ENCODE measurements at regions not wholly inside any gene's neighbourhood (a gene's known extent, or its start where the extent isn't known, plus 50 kb on each side); places are given as distances from the start of the nearest gene placed in this dataset.

GRCh38 chr6:27631609-27631916, 158.7 kb upstream of the ZNF184 start:
- Histone ChIP-seq H2BK15ac (ENCODE audit: low read depth, low read length) (no peak overlapping the region), H2AFZ (replicated peaks; ENCODE audit: low read length, poor library complexity) (no peak overlapping the region), H2BK5ac (ENCODE audit: low read depth, low read length, poor library complexity, severe bottlenecking) (no peak overlapping the region), H4K20me1 (ENCODE audit: insufficient read depth, low read length) (no peaks in the 10 kb centered on the region), H3K4me1 (ENCODE audit: control insufficient read depth, insufficient read depth, low read length) (no peaks in the 10 kb centered on the region), H3K14ac (replicated peaks; ENCODE audit: low read depth, low read length) (no peak overlapping the region), H4K8ac (ENCODE audit: low read depth in 2 of 2, low read length in 2 of 2) (no peak overlapping the region), H2BK20ac (ENCODE audit: low read depth, low read length) (no peak overlapping the region), H3K36me3 (ENCODE audit: control insufficient read depth, insufficient read depth, low read length) (no peaks in the 10 kb centered on the region), H3K4ac (ENCODE audit: low read depth, low read length) (no peak overlapping the region), H3K9me3 (ENCODE audit: control insufficient read depth, insufficient read depth, low read length) (0 out of 2 replicates have a peak, but pooled peaks cover 3% of the 10 kb centered on the region), H3K27me3 (ENCODE audit: control insufficient read depth, insufficient read depth, low read length) (no peaks in the 10 kb centered on the region), H3K4me3 (ENCODE audit: insufficient read depth, low read depth, low read length) (no peak overlapping the region), H3K27ac (ENCODE audit: insufficient read depth, low read length) (no peak overlapping the region), H3K79me1 (ENCODE audit: low read depth in 1 of 2, low read length in 2 of 2) (no peaks in the 10 kb centered on the region), H2AK9ac (replicated peaks; ENCODE audit: low read depth, low read length, poor library complexity) (no peak overlapping the region), H3K18ac (ENCODE audit: low read depth, low read length) (no peak overlapping the region), H4K5ac (ENCODE audit: low read depth, low read length) (no peak overlapping the region), H3K23ac (ENCODE audit: low read depth, low read length) (no peak overlapping the region), H3K9ac (ENCODE audit: low read depth, low read length) (no peak overlapping the region), H3K4me2 (ENCODE audit: low read depth, low read length) (no peak overlapping the region), H3K9me1 (ENCODE audit: insufficient read depth, low read length) (no peaks in the 10 kb centered on the region), H2AK5ac (ENCODE audit: low read depth, low read length) (no peak overlapping the region), H2BK120ac (ENCODE audit: low read depth, low read length) (no peak overlapping the region), H4K91ac (ENCODE audit: insufficient read depth, low read depth, low read length) (no peak overlapping the region), H3K56ac (ENCODE audit: extremely low read depth, insufficient read depth, low read length) (no peak overlapping the region)
- DNase-seq: no peak
- no peak for TF ChIP-seq POLR2A (IDR thresholded peaks at IDR 0.05; ENCODE audit: low read depth, low read length)
- no peak for TF ChIP-seq RFX5 (IDR thresholded peaks at IDR 0.05; ENCODE audit: low read depth, low read length)
- no peak for TF ChIP-seq BHLHE40 (IDR thresholded peaks at IDR 0.05; ENCODE audit: low read depth, low read length)
- no peak for TF ChIP-seq NFE2L2 (IDR thresholded peaks at IDR 0.05; ENCODE audit: low read depth, low read length)
- no peak for TF ChIP-seq RCOR1 (IDR thresholded peaks at IDR 0.05; ENCODE audit: insufficient replicate concordance, low read length)
- no peak for TF ChIP-seq MAFK (IDR thresholded peaks at IDR 0.05; ENCODE audit: low read depth, low read length)
- TF ChIP-seq SMC3 (IDR thresholded peaks at IDR 0.05; ENCODE audit: low read depth, low read length): no peak
- TF ChIP-seq CTCF (conservative IDR thresholded peaks at IDR 0.05; ENCODE audit: low read depth, low read length): no peak
- TF ChIP-seq MAZ (IDR thresholded peaks at IDR 0.05; ENCODE audit: borderline replicate concordance, low read depth, low read length): no peak
- TF ChIP-seq MXI1 (IDR thresholded peaks at IDR 0.05; ENCODE audit: borderline replicate concordance, low read depth, low read length): no peak
- no peak for TF ChIP-seq ELK1 (IDR thresholded peaks at IDR 0.05; ENCODE audit: borderline replicate concordance, low read depth, low read length)
- no peak for TF ChIP-seq USF2 (IDR thresholded peaks at IDR 0.05; ENCODE audit: low read depth, low read length)
- TF ChIP-seq FOS (IDR thresholded peaks at IDR 0.05; ENCODE audit: low read depth, low read length): no peak
- TF ChIP-seq RAD21 (IDR thresholded peaks at IDR 0.05; ENCODE audit: low read length): no peak
- no peak for TF ChIP-seq CHD1 (IDR thresholded peaks at IDR 0.05; ENCODE audit: low read depth, low read length)
- TF ChIP-seq CEBPB (IDR thresholded peaks at IDR 0.05; ENCODE audit: low read depth, low read length): no peak
- CTCF ChIA-PET: no interaction called here
- in situ Hi-C loops (cut with MboI; ENCODE audit: low sequenced_read_pairs): no loop called here
- ATAC-seq (ENCODE audit: low read depth): no peak; the same call in 1 of the 2 replicates
- POLR2A ChIA-PET (ENCODE audit: unreplicated experiment): no interaction called here
- no TSS peak for BruUV-seq (replicated peaks)
- dilution Hi-C loops (cut with HindIII; ENCODE audit: low sequenced_read_pairs, unreplicated experiment): no loop called here
- intact Hi-C loops (cut with micrococcal nuclease): no loop called here
- no CpG with 5 or more reads among the region's 1 CpG for WGBS, 2 experiments (ENCODE audit: extremely low coverage in 2 of 2, insufficient read length in 1 of 2)

Measured in IMR-90 (cell line).